Brain microvascular endothelial cell (primary cell): ENCODE measurements at regions not wholly inside any gene's neighbourhood (a gene's known extent, or its start where the extent isn't known, plus 50 kb on each side); places are given as distances from the start of the nearest gene placed in this dataset.

Source experiments
- DNase-seq: peaks from one replicate; pipeline ENCODE4 v3.0.0-alpha.2; 2020
- H3K27ac ChIP-seq: fragments of 250-450 bp; sonication (Bioruptor Pico); 2 replicates; pipeline ENCODE4 v1.5.1; 2020; ENCODE audit warnings: mild to moderate bottlenecking, moderate library complexity
- H3K27me3 ChIP-seq: fragments of 250-450 bp; sonication (Bioruptor Pico); replicated peaks from 2 replicates; pipeline ENCODE4 v1.5.1; 2020; ENCODE audit warnings: mild to moderate bottlenecking
- H3K36me3 ChIP-seq: fragments of 250-450 bp; sonication (Bioruptor Pico); replicated peaks from 2 replicates; pipeline ENCODE4 v1.5.1; 2020; ENCODE audit warnings: mild to moderate bottlenecking
- H3K4me3 ChIP-seq: 2 replicates; pipeline ENCODE4 v1.5.1; 2011; ENCODE audit warnings: low read depth, mild to moderate bottlenecking, control low read depth, low read length, moderate library complexity
- CTCF ChIP-seq: IDR thresholded peaks from 2 replicates; pipeline ENCODE4 v1.5.1; 2011; ENCODE audit warnings: low read depth, mild to moderate bottlenecking, moderate library complexity, low read length, control low read depth, inconsistent platforms; ENCODE audit errors: missing control alignments
- in situ Hi-C: cut with HindIII; loops from 2 replicates; pipeline ENCODE4 v1.10.0; 2017; ENCODE audit warnings: low sequenced_read_pairs, low pct_ligation_motif_present

- no peak for DNase-seq
- in situ Hi-C loops, result no loop called here
- H3K27me3 ChIP-seq, result no peaks in the 10 kb centered on the region
- no peak for TF ChIP-seq CTCF
- no peak overlapping the region for H3K4me3 ChIP-seq
- H3K36me3 ChIP-seq, result peaks cover 25% of the 10 kb centered on the region
- H3K27ac ChIP-seq, result no peak overlapping the region
Measured at GRCh38 chr1:201656311-201657032, 117.5 kb downstream of the NAV1 start.

GRCh38 chr1:201659572-201659971 is 120.6 kb downstream of the NAV1 start:
- Histone ChIP-seq H3K4me3 (no peak overlapping the region), H3K27ac (no peak overlapping the region), H3K36me3 (peaks cover 37% of the 10 kb centered on the region), H3K27me3 (no peaks in the 10 kb centered on the region)
- no peak for TF ChIP-seq CTCF
- in situ Hi-C loops, result no loop called here
- DNase-seq, result no peak

- no peaks in the 10 kb centered on the region for H3K27me3 ChIP-seq
Measured at GRCh38 chr1:201660931-201661822, 122.2 kb downstream of the NAV1 start.

GRCh38 chr1:201661823-201662359 is 123.0 kb downstream of the NAV1 start:
- in situ Hi-C loops, result no loop called here
- H3K27me3 ChIP-seq, result no peaks in the 10 kb centered on the region
- no peak overlapping the region for H3K4me3 ChIP-seq
- H3K27ac ChIP-seq, result no peak overlapping the region
- no peak for TF ChIP-seq CTCF
- H3K36me3 ChIP-seq, result peaks cover 54% of the 10 kb centered on the region
- no peak for DNase-seq

More at GRCh38 chr1:201660931-201661822, 122.2 kb downstream of the NAV1 start:
- Histone ChIP-seq H3K36me3 (peaks cover 47% of the 10 kb centered on the region), H3K4me3 (no peak overlapping the region), H3K27ac (no peak overlapping the region)
- TF ChIP-seq CTCF, result no peak
- no peak for DNase-seq
- in situ Hi-C loops, result no loop called here

GRCh38 chr1:201662646-201663045 is 123.7 kb downstream of the NAV1 start:
- Histone ChIP-seq H3K36me3 (peaks cover 56% of the 10 kb centered on the region), H3K4me3 (no peak overlapping the region)

More at GRCh38 chr1:201662646-201663045, 123.7 kb downstream of the NAV1 start:
- no peak for TF ChIP-seq CTCF
- no peak for DNase-seq
- H3K27me3 ChIP-seq, result no peaks in the 10 kb centered on the region
- no peak overlapping the region for H3K27ac ChIP-seq
- in situ Hi-C loops, result no loop called here
